Parathyroid adenoma (tissue), 2 donors: ENCODE measurements at regions not wholly inside any gene's neighbourhood (a gene's known extent, or its start where the extent isn't known, plus 50 kb on each side); places are given as distances from the start of the nearest gene placed in this dataset.
"Not testable (repeated sequence)": the region's sequence is repeated elsewhere in the genome, so short reads cannot be mapped to it uniquely, and the experiment has no call there.

Experiments used
- H2AFZ ChIP-seq: fragments of 300-600 bp; sonication (generic); one replicate; pipeline ENCODE4 v1.7.0; 2017; ENCODE audit warnings: antibody characterized with exemption, mild to moderate bottlenecking
- H3K27ac ChIP-seq: fragments of 300-600 bp; sonication (generic); one replicate; pipeline ENCODE4 v1.7.0; 2017
- H3K27me3 ChIP-seq: fragments of 300-600 bp; sonication (generic); one replicate; pipeline ENCODE4 v1.7.0; 2017; ENCODE audit warnings: low read length; ENCODE audit not compliant: control insufficient read depth, insufficient read depth
- H3K36me3 ChIP-seq: fragments of 300-600 bp; sonication (generic); one replicate; pipeline ENCODE4 v1.7.0; 2017; ENCODE audit warnings: low read length; ENCODE audit not compliant: control insufficient read depth, insufficient read depth
- H3K4me1 ChIP-seq: fragments of 300-600 bp; sonication (generic); one replicate; pipeline ENCODE4 v1.7.0; 2017; ENCODE audit warnings: control low read depth
- H3K4me2 ChIP-seq: fragments of 300-600 bp; sonication (generic); one replicate; pipeline ENCODE4 v1.7.0; 2017; ENCODE audit warnings: low read length
- H3K4me3 ChIP-seq: fragments of 300-600 bp; sonication (generic); one replicate; pipeline ENCODE4 v1.7.0; 2017; ENCODE audit warnings: low read depth, low read length
- H3K79me2 ChIP-seq: fragments of 300-600 bp; sonication (generic); one replicate; pipeline ENCODE4 v1.7.0; 2017; ENCODE audit warnings: control low read depth
- H3K9ac ChIP-seq: fragments of 300-600 bp; sonication (generic); one replicate; pipeline ENCODE4 v1.7.0; 2017; ENCODE audit warnings: mild to moderate bottlenecking
- H3K9me3 ChIP-seq: fragments of 300-600 bp; sonication (generic); one replicate; pipeline ENCODE4 v1.7.0; 2017; ENCODE audit warnings: low read length; ENCODE audit not compliant: control insufficient read depth
- TF ChIP-seq, protein P1 (sequence below): fragments of 300-600 bp; sonication (generic); IDR thresholded peaks from one replicate; pipeline ENCODE4 v1.7.0; 2017; ENCODE audit warnings: antibody characterized with exemption, mild to moderate bottlenecking
- donor health status: primary hyperparathyroidism.

DNA sequence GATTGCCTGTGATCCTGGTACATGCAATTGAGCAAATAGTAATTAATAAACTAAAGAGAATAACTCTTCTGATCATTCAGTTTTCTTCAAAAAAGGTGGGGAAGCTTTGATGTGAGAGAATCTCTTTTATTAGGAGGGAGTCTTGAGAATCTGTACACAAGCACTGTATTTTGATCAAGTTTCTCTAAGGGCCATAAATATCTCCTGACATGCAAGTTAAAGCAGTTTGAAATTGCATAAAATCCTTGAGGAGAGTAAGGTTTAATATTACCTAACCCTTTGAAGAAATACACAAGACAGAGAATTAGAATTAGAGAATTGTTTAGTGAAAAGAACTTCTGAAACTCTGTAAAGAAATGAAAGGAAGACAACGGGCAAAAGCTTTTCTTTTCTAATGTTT is 326.9 kb downstream of the FAT4 start:
- Histone ChIP-seq H3K36me3 (no peaks in the 10 kb centered on the region), H3K27me3 (no peaks in the 10 kb centered on the region), H3K4me3 (no peak overlapping the region), H2AFZ (peak overlapping the region; percentile 29), H3K4me2 (no peak overlapping the region), H3K4me1 (peaks cover 8% of the 10 kb centered on the region), H3K79me2 (no peaks in the 10 kb centered on the region), H3K27ac (no peak overlapping the region), H3K9ac (no peak overlapping the region), H3K9me3 (no peaks in the 10 kb centered on the region)
- TF ChIP-seq, protein P1, sequence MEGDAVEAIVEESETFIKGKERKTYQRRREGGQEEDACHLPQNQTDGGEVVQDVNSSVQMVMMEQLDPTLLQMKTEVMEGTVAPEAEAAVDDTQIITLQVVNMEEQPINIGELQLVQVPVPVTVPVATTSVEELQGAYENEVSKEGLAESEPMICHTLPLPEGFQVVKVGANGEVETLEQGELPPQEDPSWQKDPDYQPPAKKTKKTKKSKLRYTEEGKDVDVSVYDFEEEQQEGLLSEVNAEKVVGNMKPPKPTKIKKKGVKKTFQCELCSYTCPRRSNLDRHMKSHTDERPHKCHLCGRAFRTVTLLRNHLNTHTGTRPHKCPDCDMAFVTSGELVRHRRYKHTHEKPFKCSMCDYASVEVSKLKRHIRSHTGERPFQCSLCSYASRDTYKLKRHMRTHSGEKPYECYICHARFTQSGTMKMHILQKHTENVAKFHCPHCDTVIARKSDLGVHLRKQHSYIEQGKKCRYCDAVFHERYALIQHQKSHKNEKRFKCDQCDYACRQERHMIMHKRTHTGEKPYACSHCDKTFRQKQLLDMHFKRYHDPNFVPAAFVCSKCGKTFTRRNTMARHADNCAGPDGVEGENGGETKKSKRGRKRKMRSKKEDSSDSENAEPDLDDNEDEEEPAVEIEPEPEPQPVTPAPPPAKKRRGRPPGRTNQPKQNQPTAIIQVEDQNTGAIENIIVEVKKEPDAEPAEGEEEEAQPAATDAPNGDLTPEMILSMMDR: no peak

DNA sequence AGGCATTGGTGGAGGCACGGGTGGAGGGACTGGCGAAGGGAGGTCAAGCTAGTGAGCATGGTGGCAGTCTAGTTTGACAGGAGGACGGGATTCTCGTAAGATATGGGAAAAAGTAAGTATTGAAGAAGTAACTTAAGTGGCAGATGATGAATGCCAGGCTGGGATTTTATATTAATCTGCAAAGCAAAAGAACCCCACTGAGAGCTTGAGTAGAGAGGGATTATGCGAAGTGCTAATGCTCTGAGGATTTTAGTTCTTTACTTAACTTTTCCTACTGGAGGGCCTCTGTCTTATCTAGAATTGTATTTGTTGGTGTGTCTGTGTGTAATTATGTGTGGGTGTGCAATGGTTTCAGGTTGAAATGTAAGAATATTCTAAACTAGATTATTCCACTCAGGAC is 327.9 kb downstream of the FAT4 start:
- Histone ChIP-seq H3K9ac (no peak overlapping the region), H3K4me2 (no peak overlapping the region), H3K9me3 (no peaks in the 10 kb centered on the region), H3K27ac (no peak overlapping the region), H3K27me3 (no peaks in the 10 kb centered on the region), H2AFZ (no peak overlapping the region), H3K4me3 (no peak overlapping the region), H3K36me3 (no peaks in the 10 kb centered on the region), H3K79me2 (no peaks in the 10 kb centered on the region), H3K4me1 (peaks cover 8% of the 10 kb centered on the region)
- TF ChIP-seq, protein P1: no peak

DNA sequence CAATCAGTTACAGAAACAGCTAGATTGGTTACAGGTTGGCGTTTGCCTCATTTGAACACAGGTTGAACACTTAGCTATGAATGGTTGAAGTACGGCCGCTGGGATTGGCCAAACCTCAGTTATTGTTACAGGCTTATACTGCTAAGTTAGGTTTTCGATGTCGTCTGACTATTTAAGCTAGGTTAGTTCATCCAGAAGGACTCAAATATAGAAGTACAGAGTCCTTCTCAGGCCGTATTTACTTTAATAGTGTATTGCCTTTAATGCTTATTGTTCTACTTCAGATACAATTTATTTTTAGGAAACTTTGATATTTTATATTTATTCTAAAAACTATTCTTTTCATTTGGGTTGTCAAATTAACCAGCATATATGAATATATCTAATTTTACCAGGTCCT is 334.7 kb downstream of the FAT4 start:
- Histone ChIP-seq H3K9me3 (no peaks in the 10 kb centered on the region), H3K4me2 (no peak overlapping the region), H3K79me2 (no peaks in the 10 kb centered on the region), H3K4me1 (no peaks in the 10 kb centered on the region), H3K27me3 (no peaks in the 10 kb centered on the region), H2AFZ (no peak overlapping the region), H3K4me3 (no peak overlapping the region), H3K36me3 (no peaks in the 10 kb centered on the region), H3K9ac (no peak overlapping the region), H3K27ac (no peak overlapping the region)
- TF ChIP-seq, protein P1: no peak

DNA sequence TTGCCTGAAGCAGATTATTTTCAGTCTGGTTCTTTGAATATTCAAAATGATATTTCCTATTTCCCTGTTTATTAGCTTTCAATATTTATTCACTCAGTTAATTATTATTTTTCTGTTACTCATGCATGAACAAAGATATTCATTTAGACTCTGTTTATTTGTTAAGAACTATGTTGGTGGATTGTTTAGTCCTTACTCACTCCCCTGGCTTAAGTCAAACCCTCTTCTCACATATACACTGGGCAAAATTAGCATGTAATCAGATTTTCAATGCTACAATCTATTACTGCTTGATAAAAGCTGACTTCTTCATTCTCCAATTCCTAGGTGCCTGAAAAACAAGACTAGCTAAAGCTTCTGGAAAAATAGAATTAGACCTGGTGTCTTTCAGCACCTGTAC is 335.8 kb downstream of the FAT4 start:
- no peaks in the 10 kb centered on the region for H3K9me3 ChIP-seq
- H3K27me3 ChIP-seq: no peaks in the 10 kb centered on the region
- H3K79me2 ChIP-seq: no peaks in the 10 kb centered on the region
- H3K4me3 ChIP-seq: no peak overlapping the region
- no peak overlapping the region for H3K4me2 ChIP-seq
- no peaks in the 10 kb centered on the region for H3K4me1 ChIP-seq
- TF ChIP-seq, protein P1: no peak
- H3K36me3 ChIP-seq: no peaks in the 10 kb centered on the region
- no peak overlapping the region for H2AFZ ChIP-seq
- H3K27ac ChIP-seq: no peak overlapping the region
- no peak overlapping the region for H3K9ac ChIP-seq

DNA sequence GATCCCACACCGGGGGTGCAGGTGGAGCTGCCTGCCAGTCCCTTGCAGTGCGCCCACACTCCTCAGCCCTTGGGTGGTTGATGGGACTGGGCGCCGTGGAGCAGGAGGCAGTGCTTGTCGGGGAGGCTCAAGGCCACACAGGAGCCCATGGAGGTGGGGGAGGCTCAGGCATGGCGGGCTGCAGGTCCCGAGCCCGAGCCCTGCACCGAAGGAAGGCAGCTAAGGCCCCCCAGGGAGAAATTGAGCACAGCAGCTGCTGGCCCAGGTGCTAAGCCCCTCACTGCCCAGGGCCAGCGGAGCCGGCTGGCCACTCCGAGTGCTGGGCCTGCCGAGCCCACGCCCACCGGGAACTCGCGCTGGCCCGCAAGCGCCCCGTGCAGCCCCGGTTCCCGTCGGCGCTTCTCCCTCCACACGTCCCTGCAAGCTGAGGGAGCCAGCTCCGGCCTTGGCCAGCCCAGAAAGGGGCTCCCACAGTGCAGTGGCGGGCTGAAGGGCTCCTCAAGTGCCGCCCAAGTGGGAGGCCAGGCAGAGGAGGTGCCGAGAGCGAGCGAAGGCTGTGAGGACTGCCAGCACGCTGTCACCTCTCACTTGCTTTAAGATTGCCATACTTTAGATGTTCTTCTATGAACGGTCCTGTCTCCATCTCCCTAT is 337.1 kb downstream of the FAT4 start:
- not testable (repeated sequence) for H3K4me1 ChIP-seq, H3K9ac ChIP-seq, H3K9me3 ChIP-seq, H3K4me3 ChIP-seq, H3K79me2 ChIP-seq, H3K36me3 ChIP-seq, H2AFZ ChIP-seq, H3K27ac ChIP-seq, H3K27me3 ChIP-seq, H3K4me2 ChIP-seq
